GM13977 (cell line): ENCODE measurements at regions not wholly inside any gene's neighbourhood (a gene's known extent, or its start where the extent isn't known, plus 50 kb on each side); places are given as distances from the start of the nearest gene placed in this dataset.
"Not testable (repeated sequence)": the region's sequence is repeated elsewhere in the genome, so short reads cannot be mapped to it uniquely, and the experiment has no call there.

Source experiments
- DNase-seq: peaks from one replicate; pipeline ENCODE4 v3.0.0; 2012; ENCODE audit warnings: low spot score
- CTCF ChIP-seq: IDR thresholded peaks from 2 replicates; pipeline ENCODE4 v1.5.1; 2012; ENCODE audit warnings: mild to moderate bottlenecking, control low read depth; ENCODE audit not compliant: insufficient read depth; ENCODE audit errors: extremely low read depth, missing control alignments
- in situ Hi-C: fragments of 300-500 bp; cut with MboI; formaldehyde crosslinking; loops from one replicate; pipeline ENCODE4 v1.12.0; 2022; ENCODE audit warnings: low sequenced_read_pairs, low pct_unique_long_range_greater_than_20kb, mixed read lengths, inconsistent platforms; ENCODE audit not compliant: unreplicated experiment

GRCh38 chr6:125454351-125454750, 152.6 kb upstream of the HDDC2 start:
- in situ Hi-C loops, result no loop called here
- TF ChIP-seq CTCF, result no peak
- DNase-seq, result no peak

GRCh38 chr6:125458493-125458892, 156.7 kb upstream of the HDDC2 start:
- DNase-seq, in situ Hi-C loops: not testable (repeated sequence)

GRCh38 chr6:125465332-125465731, 163.6 kb upstream of the HDDC2 start:
- DNase-seq, in situ Hi-C loops: not testable (repeated sequence)

GRCh38 chr6:125469915-125470314, 168.1 kb upstream of the HDDC2 start:
- TF ChIP-seq CTCF, result no peak
- in situ Hi-C loops, result no loop called here
- DNase-seq, result no peak

- no peak for DNase-seq
- in situ Hi-C loops, result no loop called here
- no peak for TF ChIP-seq CTCF
Measured at GRCh38 chr6:125471667-125472066, 169.9 kb upstream of the HDDC2 start.

- in situ Hi-C loops, result no loop called here
- no peak for DNase-seq
- no peak for TF ChIP-seq CTCF
Measured at GRCh38 chr6:125474061-125474460, 172.3 kb upstream of the HDDC2 start.

- no peak for DNase-seq
- no peak for TF ChIP-seq CTCF
- in situ Hi-C loops, result no loop called here
Measured at GRCh38 chr6:125477156-125477555, 175.4 kb upstream of the HDDC2 start.

- in situ Hi-C loops, result no loop called here
- TF ChIP-seq CTCF, result no peak
- no peak for DNase-seq
Measured at GRCh38 chr6:125477844-125478243, 176.1 kb upstream of the HDDC2 start.
